SK-N-SH (cell line): ENCODE measurements at regions not wholly inside any gene's neighbourhood (a gene's known extent, or its start where the extent isn't known, plus 50 kb on each side); places are given as distances from the start of the nearest gene placed in this dataset.

ENCODE experiments used
- CTCF ChIA-PET: fragments of 300-600, 350-600 bp; formaldehyde crosslinking; extraction: SDS; loops from one replicate; lab custom pipeline; 2021; lab: Yijun Ruan, JAX
- POLR2A ChIA-PET: fragments of 350-600 bp; sonication (Branson Sonifier 250); formaldehyde crosslinking; extraction: SDS; loops from one replicate; lab custom pipeline; 2020; ENCODE audit warnings: antibody characterized with exemption, inconsistent platforms; lab: Yijun Ruan, JAX
- DNase-seq: peaks from one replicate; pipeline ENCODE4 v3.0.0; 2012
- H2AFZ ChIP-seq: fragments of 200-600 bp; sonication (generic); 2 replicates; pipeline ENCODE4 v1.8.1; 2016; ENCODE audit warnings: antibody characterized with exemption, mild to moderate bottlenecking, low read depth
- H3F3A ChIP-seq: fragments of 200-600 bp; sonication (generic); replicated peaks from 2 replicates; pipeline ENCODE3; 2016; ENCODE audit warnings: antibody characterized with exemption, mild to moderate bottlenecking; ENCODE audit not compliant: insufficient read depth
- H3K27ac ChIP-seq, 2 experiments: fragments of 200-500 bp in 1 of 2; fragments of 200-600 bp in 1 of 2; sonication (Bioruptor generic) in 1 of 2; sonication (generic), shearing (Covaris generic) in 1 of 2; 2 replicates each; pipeline versions ENCODE4 v1.5.1 to v1.6.1; 2014 to 2016; ENCODE audit warnings: low read depth in 2 of 2, inconsistent platforms in 1 of 2, low read length in 1 of 2, mild to moderate bottlenecking in 1 of 2, mixed read lengths in 1 of 2
- H3K27me3 ChIP-seq: fragments of 200-600 bp; sonication (generic), shearing (Covaris generic); 2 replicates; pipeline ENCODE4 v1.6.1; 2016; ENCODE audit warnings: mixed run types; ENCODE audit not compliant: insufficient read depth
- H3K36me3 ChIP-seq, 2 experiments: fragments of 200-500 bp in 1 of 2; fragments of 200-600 bp in 1 of 2; sonication (Bioruptor generic) in 1 of 2; sonication (generic) in 1 of 2; replicated peaks in 1 of 2; 2 replicates each; pipeline versions ENCODE3 to v1.5.1; 2014 to 2016; ENCODE audit warnings: low read length in 1 of 2, mild to moderate bottlenecking in 1 of 2; ENCODE audit not compliant: insufficient read depth in 2 of 2, control insufficient read depth in 1 of 2
- H3K4me1 ChIP-seq, 2 experiments: fragments of 200-500 bp in 1 of 2; fragments of 200-600 bp in 1 of 2; sonication (Bioruptor generic) in 1 of 2; sonication (generic), shearing (Covaris generic) in 1 of 2; 2 replicates each; pipeline versions ENCODE4 v1.5.1 to v1.6.1; 2014 to 2016; ENCODE audit warnings: low read depth in 1 of 2, low read length in 1 of 2, mixed run types in 1 of 2; ENCODE audit not compliant: insufficient read depth in 2 of 2, control insufficient read depth in 1 of 2
- H3K4me2 ChIP-seq: fragments of 200-600 bp; sonication (generic), shearing (Covaris generic); 2 replicates; pipeline ENCODE4 v1.6.1; 2017; ENCODE audit warnings: mixed run types
- H3K4me3 ChIP-seq, 2 experiments: fragments of 200-500 bp in 1 of 2; fragments of 200-600 bp in 1 of 2; sonication (Bioruptor generic) in 1 of 2; sonication (generic), shearing (Covaris generic) in 1 of 2; 2 replicates each; pipeline versions ENCODE4 v1.5.1 to v1.8.1; 2014 to 2016; ENCODE audit warnings: low read depth in 2 of 2, inconsistent platforms in 1 of 2, low read length in 1 of 2, mild to moderate bottlenecking in 1 of 2, mixed read lengths in 1 of 2, moderate library complexity in 1 of 2
- H3K79me2 ChIP-seq: fragments of 200-600 bp; sonication (generic); 2 replicates; pipeline ENCODE4 v1.8.1; 2017; ENCODE audit warnings: mild to moderate bottlenecking; ENCODE audit not compliant: insufficient read depth
- H3K9ac ChIP-seq: fragments of 200-600 bp; sonication (generic); 2 replicates; pipeline ENCODE4 v1.6.1; 2017; ENCODE audit warnings: mixed run types
- H3K9me2 ChIP-seq: fragments of 200-600 bp; sonication (generic); 2 replicates; pipeline ENCODE4 v1.6.1; 2017; ENCODE audit warnings: mixed run types
- H3K9me3 ChIP-seq: fragments of 200-600 bp; sonication (generic); 2 replicates; pipeline ENCODE4 v1.6.1; 2017; ENCODE audit warnings: mixed run types, mild to moderate bottlenecking, moderate library complexity
- H4K20me1 ChIP-seq: fragments of 200-600 bp; sonication (generic); 2 replicates; pipeline ENCODE4 v1.6.1; 2017; ENCODE audit warnings: mild to moderate bottlenecking, mixed run types; ENCODE audit not compliant: insufficient read depth
- CHD2 ChIP-seq: fragments of 150-350 bp; IDR thresholded peaks from 2 replicates; pipeline ENCODE4 v1.6.1; 2018; ENCODE audit warnings: low read length; ENCODE audit not compliant: partially characterized antibody
- CTCF ChIP-seq: fragments of 200-600 bp; sonication (generic); IDR thresholded peaks from 2 replicates; pipeline ENCODE4 v1.6.1; 2017; ENCODE audit warnings: antibody characterized with exemption, mild to moderate bottlenecking, moderate library complexity
- ELF1 ChIP-seq: IDR thresholded peaks from 2 replicates; pipeline ENCODE4 v1.4.0; 2012
- EZH2phosphoT487 ChIP-seq: fragments of 200-600 bp; sonication (generic); IDR thresholded peaks from 2 replicates; pipeline ENCODE4 v1.6.1; 2017; ENCODE audit warnings: low read depth, mixed run types, mild to moderate bottlenecking, antibody characterized with exemption, moderate library complexity, borderline replicate concordance
- FOXM1 ChIP-seq: IDR thresholded peaks from 2 replicates; pipeline ENCODE4 v1.4.0; 2012; ENCODE audit warnings: low read depth, mild to moderate bottlenecking
- GATA2 ChIP-seq: sonication (generic); formaldehyde crosslinking; IDR thresholded peaks from 2 replicates; pipeline ENCODE4 v1.5.0; 2020; ENCODE audit warnings: mild to moderate bottlenecking, missing genetic modification reagents
- IRF3 ChIP-seq: fragments of 150-350 bp; IDR thresholded peaks from 2 replicates; pipeline ENCODE4 v1.6.1; 2016; ENCODE audit warnings: mild to moderate bottlenecking, low read depth, low read length
- JUND ChIP-seq: IDR thresholded peaks from 2 replicates; pipeline ENCODE4 v1.4.0; 2012
- NFIC ChIP-seq: IDR thresholded peaks from 2 replicates; pipeline ENCODE4 v1.4.0; 2012; ENCODE audit warnings: borderline replicate concordance
- POLR2AphosphoS5 ChIP-seq: IDR thresholded peaks from 2 replicates; pipeline ENCODE4 v1.6.1; 2012; ENCODE audit warnings: low read depth, low read length
- RAD21 ChIP-seq: IDR thresholded peaks from 2 replicates; pipeline ENCODE4 v1.6.1; 2012; ENCODE audit warnings: mild to moderate bottlenecking, low read length
- RXRA ChIP-seq: IDR thresholded peaks from 2 replicates; pipeline ENCODE4 v1.4.0; 2012; ENCODE audit warnings: low read depth, mild to moderate bottlenecking, borderline replicate concordance
- SMC3 ChIP-seq: IDR thresholded peaks from 2 replicates; pipeline ENCODE4 v1.6.1; 2012; ENCODE audit warnings: low read depth, low read length, improper control_type of control experiment
- TAF1 ChIP-seq: IDR thresholded peaks from 2 replicates; pipeline ENCODE4 v1.6.1; 2012; ENCODE audit warnings: low read depth, mild to moderate bottlenecking, low read length, moderate library complexity, borderline replicate concordance
- TCF12 ChIP-seq: IDR thresholded peaks from 2 replicates; pipeline ENCODE4 v1.4.0; 2012
- WGBS: methylation state at CpG from one replicate; pipeline ENCODE4 v1.1.6; 2017; ENCODE audit warnings: low lambda C conversion rate; 5-methylcytosine and 5-hydroxymethylcytosine counted together
- TF ChIP-seq, protein P1 (sequence below): IDR thresholded peaks from 2 replicates; pipeline ENCODE4 v1.4.0; 2012; ENCODE audit warnings: low read depth
- TF ChIP-seq, protein P2 (sequence below): IDR thresholded peaks from 2 replicates; pipeline ENCODE4 v1.4.0; 2012; ENCODE audit warnings: low read depth, borderline replicate concordance

GRCh38 chr16:72397876-72398275 is 225.9 kb upstream of the PMFBP1 start:
- Histone ChIP-seq H3K4me3 (no peak overlapping the region), H3K4me2 (no peak overlapping the region), H3F3A (peaks cover 5% of the 10 kb centered on the region), H3K9me2 (no peaks in the 10 kb centered on the region), H3K9ac (no peak overlapping the region), H3K4me1 (no peaks in the 10 kb centered on the region), H3K36me3 (no peaks in the 10 kb centered on the region), H4K20me1 (no peaks in the 10 kb centered on the region), H2AFZ (no peak overlapping the region), H3K27ac (no peak overlapping the region), H3K27me3 (no peaks in the 10 kb centered on the region), H3K79me2 (no peaks in the 10 kb centered on the region), H3K9me3 (peaks cover 19% of the 10 kb centered on the region)
- ChIA-PET CTCF (interaction anchor here (0.6 to 1.7 kb wide), 2 partner anchors 202 to 1112 kb away, joined by 3 to 5 read pairs; no protein-coding TSS in a partner anchor), POLR2A (no interaction called here)
- no peak for TF ChIP-seq ELF1
- TF ChIP-seq IRF3: no peak
- DNase-seq: no peak

DNA sequence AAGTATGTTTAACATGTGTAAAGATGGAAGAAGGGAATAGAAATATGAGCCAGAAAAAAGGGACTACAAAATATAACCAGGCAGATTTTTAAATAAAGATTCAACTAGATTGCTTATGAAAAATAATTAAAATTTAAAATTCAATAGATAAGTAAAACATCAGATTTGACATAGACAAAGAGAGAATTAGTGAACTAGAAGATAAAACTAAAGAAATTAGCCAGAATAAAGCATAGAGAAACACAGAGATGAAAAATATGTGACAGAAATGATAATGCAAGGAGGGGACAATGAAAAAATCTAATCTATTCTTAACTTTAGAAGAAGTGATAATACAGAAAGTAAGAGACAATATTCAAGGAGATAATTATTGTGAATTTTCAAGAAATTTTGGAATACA is 222.6 kb upstream of the PMFBP1 start:
- ChIA-PET POLR2A (no interaction called here), CTCF (no interaction called here)
- Histone ChIP-seq H3K9me3 (peaks cover 19% of the 10 kb centered on the region), H3F3A (no peaks in the 10 kb centered on the region), H2AFZ (no peak overlapping the region), H3K9ac (no peak overlapping the region), H3K79me2 (no peaks in the 10 kb centered on the region), H3K4me1 (no peaks in the 10 kb centered on the region), H3K27ac (no peak overlapping the region; a peak in 1 of 4 replicates), H3K36me3 (no peaks in the 10 kb centered on the region), H3K9me2 (no peaks in the 10 kb centered on the region), H3K4me3 (no peak overlapping the region), H3K4me2 (no peak overlapping the region), H4K20me1 (no peaks in the 10 kb centered on the region), H3K27me3 (no peaks in the 10 kb centered on the region)
- TF ChIP-seq TCF12 (no peak), RAD21 (no peak), TAF1 (no peak), CTCF (no peak), CHD2 (no peak), NFIC (no peak), SMC3 (no peak), ELF1 (no peak), GATA2 (CRISPR knock-in tag) (no peak), POLR2AphosphoS5 (no peak)
- no peak for DNase-seq

DNA sequence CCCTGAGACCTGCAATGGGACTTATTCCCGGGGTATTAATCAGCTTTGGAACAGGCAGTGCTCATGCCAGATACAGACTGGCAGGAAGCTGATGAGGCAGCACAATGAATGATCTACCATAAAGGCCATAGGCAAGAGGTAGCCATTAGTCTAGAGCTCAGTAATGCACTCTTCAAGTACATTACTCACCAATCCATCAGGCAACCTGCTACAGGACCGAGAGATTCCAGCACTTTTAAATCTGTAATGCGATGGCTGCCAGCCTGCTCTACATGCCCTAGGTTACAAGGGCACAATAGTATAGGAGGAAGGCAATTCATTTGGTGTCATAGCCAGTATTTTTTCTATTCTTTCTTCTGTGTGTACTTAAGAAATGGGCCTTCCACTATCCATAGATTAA is 217.8 kb upstream of the PMFBP1 start:
- Histone ChIP-seq H3K27ac (no peak overlapping the region), H3K4me3 (no peak overlapping the region), H3K36me3 (peaks cover 5 to 7% of the 10 kb centered on the region in 2 experiments), H3K4me2 (no peak overlapping the region), H3K9me2 (no peaks in the 10 kb centered on the region), H3K9ac (no peak overlapping the region), H3K9me3 (peaks cover 29% of the 10 kb centered on the region), H4K20me1 (no peaks in the 10 kb centered on the region), H3F3A (no peaks in the 10 kb centered on the region), H2AFZ (no peak overlapping the region), H3K79me2 (no peaks in the 10 kb centered on the region), H3K27me3 (no peaks in the 10 kb centered on the region), H3K4me1 (no peaks in the 10 kb centered on the region)
- WGBS: 82% methylated on average over 3 of the region's 3 CpGs
- no peak for DNase-seq
- ChIA-PET POLR2A (no interaction called here), CTCF (interaction anchor here (1.0 to 1.7 kb wide), 2 partner anchors 10 to 17 kb away, joined by 3 to 4 read pairs; no protein-coding TSS in a partner anchor)
- TF ChIP-seq RXRA: no peak
- no peak for TF ChIP-seq CHD2
- no peak for TF ChIP-seq EZH2phosphoT487
- TF ChIP-seq, protein P1, sequence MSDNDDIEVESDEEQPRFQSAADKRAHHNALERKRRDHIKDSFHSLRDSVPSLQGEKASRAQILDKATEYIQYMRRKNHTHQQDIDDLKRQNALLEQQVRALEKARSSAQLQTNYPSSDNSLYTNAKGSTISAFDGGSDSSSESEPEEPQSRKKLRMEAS: no peak
- no peak for TF ChIP-seq NFIC
- no peak for TF ChIP-seq FOXM1
- TF ChIP-seq, protein P2, sequence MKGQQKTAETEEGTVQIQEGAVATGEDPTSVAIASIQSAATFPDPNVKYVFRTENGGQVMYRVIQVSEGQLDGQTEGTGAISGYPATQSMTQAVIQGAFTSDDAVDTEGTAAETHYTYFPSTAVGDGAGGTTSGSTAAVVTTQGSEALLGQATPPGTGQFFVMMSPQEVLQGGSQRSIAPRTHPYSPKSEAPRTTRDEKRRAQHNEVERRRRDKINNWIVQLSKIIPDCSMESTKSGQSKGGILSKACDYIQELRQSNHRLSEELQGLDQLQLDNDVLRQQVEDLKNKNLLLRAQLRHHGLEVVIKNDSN: no peak
- TF ChIP-seq RAD21: no peak
- TF ChIP-seq JUND: no peak
